Duodenal mucosa (tissue), 2 donors: ENCODE measurements at regions not wholly inside any gene's neighbourhood (a gene's known extent, or its start where the extent isn't known, plus 50 kb on each side); places are given as distances from the start of the nearest gene placed in this dataset.
"Not testable (repeated sequence)": the region's sequence is repeated elsewhere in the genome, so short reads cannot be mapped to it uniquely, and the experiment has no call there.

Source experiments
- H3K27ac ChIP-seq: one replicate; pipeline ENCODE4 v1.7.0; 2013; ENCODE audit warnings: low read depth, low read length
- H3K27me3 ChIP-seq, 2 donors: one replicate each; pipeline ENCODE4 v1.7.0; 2013; ENCODE audit warnings: low read length in 2 of 2, control low read depth in 1 of 2; ENCODE audit not compliant: insufficient read depth in 2 of 2, control insufficient read depth in 1 of 2
- H3K36me3 ChIP-seq, 2 donors: one replicate each; pipeline ENCODE4 v1.7.0; 2013; ENCODE audit warnings: low read length in 2 of 2, control low read depth in 1 of 2; ENCODE audit not compliant: insufficient read depth in 2 of 2, control insufficient read depth in 1 of 2
- H3K4me1 ChIP-seq, 2 donors: one replicate each; pipeline ENCODE4 v1.7.0; 2013; ENCODE audit warnings: low read length in 2 of 2, control low read depth in 1 of 2; ENCODE audit not compliant: insufficient read depth in 2 of 2, control insufficient read depth in 1 of 2
- H3K4me3 ChIP-seq, 2 donors: one replicate each; pipeline ENCODE4 v1.7.0; 2013; ENCODE audit warnings: low read length in 2 of 2, low read depth in 1 of 2
- H3K9ac ChIP-seq, 2 donors: one replicate each; pipeline ENCODE4 v1.7.0; 2013; ENCODE audit warnings: low read length in 2 of 2, low read depth in 1 of 2
- H3K9me3 ChIP-seq, 2 donors: one replicate each; pipeline ENCODE4 v1.7.0; 2013; ENCODE audit warnings: low read length in 2 of 2, control low read depth in 1 of 2; ENCODE audit not compliant: control insufficient read depth in 1 of 2

GRCh38 chr7:93031795-93032194 is 86.0 kb downstream of the SAMD9 start:
- Histone ChIP-seq H3K36me3 (no peaks in the 10 kb centered on the region), H3K27ac (no peak overlapping the region)

GRCh38 chr7:93030605-93031225 is 87.1 kb downstream of the SAMD9 start:
- H3K36me3 ChIP-seq, result no peaks in the 10 kb centered on the region
- H3K9ac ChIP-seq, result no peak overlapping the region
- peaks cover 0 to 6% of the 10 kb centered on the region in 2 donors for H3K4me1 ChIP-seq
- no peak overlapping the region for H3K27ac ChIP-seq
- H3K27me3 ChIP-seq, result no peaks in the 10 kb centered on the region
- H3K4me3 ChIP-seq, result no peak overlapping the region
- H3K9me3 ChIP-seq, result peaks cover 4 to 5% of the 10 kb centered on the region in 2 donors

More at GRCh38 chr7:93031795-93032194, 86.0 kb downstream of the SAMD9 start:
- H3K27me3 ChIP-seq, result no peaks in the 10 kb centered on the region
- no peak overlapping the region for H3K9ac ChIP-seq
- peaks cover 0 to 9% of the 10 kb centered on the region in 2 donors for H3K4me1 ChIP-seq
- H3K4me3 ChIP-seq, result no peak overlapping the region
- H3K9me3 ChIP-seq, result peaks cover 4 to 5% of the 10 kb centered on the region in 2 donors

GRCh38 chr7:93029056-93029455 is 88.7 kb downstream of the SAMD9 start:
- Histone ChIP-seq H3K9me3 (peaks cover 4 to 5% of the 10 kb centered on the region in 2 donors), H3K27ac (no peak overlapping the region), H3K4me3 (no peak overlapping the region), H3K36me3 (no peaks in the 10 kb centered on the region), H3K27me3 (no peaks in the 10 kb centered on the region), H3K9ac (no peak overlapping the region), H3K4me1 (peaks cover 0 to 6% of the 10 kb centered on the region in 2 donors)

- no peaks in the 10 kb centered on the region for H3K27me3 ChIP-seq
- peaks cover 0 to 6% of the 10 kb centered on the region in 2 donors for H3K4me1 ChIP-seq
- H3K9me3 ChIP-seq, result peaks cover 4 to 5% of the 10 kb centered on the region in 2 donors
- no peaks in the 10 kb centered on the region for H3K36me3 ChIP-seq
- no peak overlapping the region for H3K27ac ChIP-seq
- H3K9ac ChIP-seq, result no peak overlapping the region
- no peak overlapping the region for H3K4me3 ChIP-seq
Measured at GRCh38 chr7:93028610-93029009, 89.2 kb downstream of the SAMD9 start.

- peaks cover 0 to 6% of the 10 kb centered on the region in 2 donors for H3K4me1 ChIP-seq
- no peaks in the 10 kb centered on the region for H3K27me3 ChIP-seq
- no peak overlapping the region for H3K27ac ChIP-seq
- no peaks in the 10 kb centered on the region for H3K36me3 ChIP-seq
- H3K9ac ChIP-seq, result no peak overlapping the region
- H3K4me3 ChIP-seq, result no peak overlapping the region
- peaks cover 4 to 5% of the 10 kb centered on the region in 2 donors for H3K9me3 ChIP-seq
Measured at GRCh38 chr7:93027044-93027443, 90.7 kb downstream of the SAMD9 start.

- Histone ChIP-seq H3K9me3 (peaks cover 0 to under 1% of the 10 kb centered on the region in 2 donors), H3K4me3 (no peak overlapping the region), H3K9ac (no peak overlapping the region), H3K36me3 (no peaks in the 10 kb centered on the region), H3K4me1 (peaks cover 0 to 6% of the 10 kb centered on the region in 2 donors), H3K27ac (no peak overlapping the region), H3K27me3 (no peaks in the 10 kb centered on the region)
Measured at GRCh38 chr7:93026425-93026824, 91.4 kb downstream of the SAMD9 start.

- H3K9me3 ChIP-seq, result no peaks in the 10 kb centered on the region
Measured at GRCh38 chr7:93025389-93025788, 92.4 kb downstream of the SAMD9 start.

GRCh38 chr7:93022931-93023478 is 94.8 kb downstream of the SAMD9 start:
- not testable (repeated sequence) for H3K9me3 ChIP-seq, H3K4me1 ChIP-seq, H3K9ac ChIP-seq, H3K27me3 ChIP-seq, H3K27ac ChIP-seq, H3K4me3 ChIP-seq, H3K36me3 ChIP-seq

More at GRCh38 chr7:93025389-93025788, 92.4 kb downstream of the SAMD9 start:
- no peak overlapping the region for H3K9ac ChIP-seq
- H3K27ac ChIP-seq, result no peak overlapping the region
- peaks cover 0 to 6% of the 10 kb centered on the region in 2 donors for H3K4me1 ChIP-seq
- H3K36me3 ChIP-seq, result no peaks in the 10 kb centered on the region
- no peaks in the 10 kb centered on the region for H3K27me3 ChIP-seq
- H3K4me3 ChIP-seq, result no peak overlapping the region

GRCh38 chr7:93021748-93022147 is 96.0 kb downstream of the SAMD9 start:
- Histone ChIP-seq H3K36me3 (no peaks in the 10 kb centered on the region), H3K27ac (no peak overlapping the region), H3K9me3 (no peaks in the 10 kb centered on the region), H3K9ac (no peak overlapping the region), H3K4me3 (no peak overlapping the region), H3K27me3 (no peaks in the 10 kb centered on the region), H3K4me1 (peaks cover under 1 to 4% of the 10 kb centered on the region in 2 donors)

- H3K9me3 ChIP-seq, result no peaks in the 10 kb centered on the region
- H3K27ac ChIP-seq, result no peak overlapping the region
- H3K36me3 ChIP-seq, result no peaks in the 10 kb centered on the region
- peaks cover 26 to 27% of the 10 kb centered on the region in 2 donors for H3K4me1 ChIP-seq
- H3K9ac ChIP-seq, result no peak overlapping the region
- H3K4me3 ChIP-seq, result no peak overlapping the region
- no peaks in the 10 kb centered on the region for H3K27me3 ChIP-seq
Measured at GRCh38 chr7:93018716-93019115, 99.1 kb downstream of the SAMD9 start.
